ENCODE measurements at regions not wholly inside any gene's neighbourhood (a gene's known extent, or its start where the extent isn't known, plus 50 kb on each side); places are given as distances from the start of the nearest gene placed in this dataset.
"Not testable (repeated sequence)": the region's sequence is repeated elsewhere in the genome, so short reads cannot be mapped to it uniquely, and the experiment has no call there.

GRCh38 chrX:92098136-92098535 lies 319.0 kb downstream of the PCDH11X start:
- H3K9me3 ChIP-seq (ENCODE audit: insufficient read depth in 2 of 2, low read depth in 1 of 2, low read length in 1 of 2); H3K9ac ChIP-seq (replicated peaks in 1 of 4; ENCODE audit: extremely low read depth in 1 of 4, low read depth in 3 of 4, low read length in 3 of 4); POLR2A ChIA-PET (ENCODE audit: partially characterized antibody); H2BK20ac ChIP-seq (ENCODE audit: low read length); H3K14ac ChIP-seq (ENCODE audit: insufficient read length); H4K8ac ChIP-seq (ENCODE audit: extremely low read depth, insufficient read depth, low read length); H4K5ac ChIP-seq (ENCODE audit: insufficient read length, low read depth, low read length); H3K56ac ChIP-seq (replicated peaks; ENCODE audit: insufficient read length, low read depth, low read length); H4K20me1 ChIP-seq (replicated peaks in 1 of 2; ENCODE audit: control insufficient read depth in 1 of 2, insufficient read depth in 2 of 2, low read length in 2 of 2); H2BK120ac ChIP-seq (replicated peaks; ENCODE audit: low read depth, low read length); H4K91ac ChIP-seq (replicated peaks; ENCODE audit: insufficient read length, low read length); H3K79me2 ChIP-seq (ENCODE audit: control insufficient read depth in 1 of 2, insufficient read depth in 2 of 2, low read length in 2 of 2); H3K23ac ChIP-seq (ENCODE audit: insufficient read length); H2BK12ac ChIP-seq (ENCODE audit: low read depth, low read length); H3K4me1 ChIP-seq (replicated peaks in 1 of 4; ENCODE audit: control insufficient read depth in 3 of 4, insufficient read depth in 4 of 4, low read length in 3 of 4); H3K27ac ChIP-seq (ENCODE audit: low read depth, low read length); H3K23me2 ChIP-seq (ENCODE audit: low read depth, low read length); H2BK5ac ChIP-seq (ENCODE audit: low read depth, low read length); H3K18ac ChIP-seq (ENCODE audit: extremely low read depth, low read length); H2AFZ ChIP-seq (ENCODE audit: low read length); H2AK5ac ChIP-seq (ENCODE audit: low read depth, low read length); H3K79me1 ChIP-seq (ENCODE audit: low read depth, low read length); H3K4ac ChIP-seq (replicated peaks; ENCODE audit: insufficient read length, low read depth, low read length); H3K4me2 ChIP-seq (ENCODE audit: insufficient read depth in 1 of 2, low read depth in 2 of 2, low read length in 2 of 2); H3K4me3 ChIP-seq (ENCODE audit: extremely low read depth in 1 of 4, insufficient read depth in 2 of 4, low read depth in 3 of 4, low read length in 4 of 4); H2BK15ac ChIP-seq (ENCODE audit: low read length); CTCF ChIA-PET (ENCODE audit: partially characterized antibody); H3K27me3 ChIP-seq (replicated peaks in 1 of 4; ENCODE audit: control insufficient read depth in 3 of 4, extremely low read depth in 1 of 4, insufficient read depth in 3 of 4, low read length in 3 of 4); DNase-seq (ENCODE audit: low read depth in 1 of 2, low spot score in 2 of 2): not testable (repeated sequence)
- WGBS, 2 experiments (ENCODE audit: extremely low coverage in 1 of 2, insufficient coverage in 1 of 2, insufficient read length in 1 of 2, insufficient replicate concordance in 2 of 2, low coverage in 1 of 2, low lambda C conversion rate in 2 of 2, missing lambda C conversion rate in 1 of 2): 77% methylated on average over 2 of the region's 2 CpGs; no CpG with 5 or more reads in 1 of the 2 experiments
- H3K36me3 ChIP-seq (ENCODE audit: control insufficient read depth in 2 of 4, insufficient read depth in 4 of 4, low read length in 3 of 4): peaks cover 0 to 14% (median 6%) of the 10 kb centered on the region in 4 experiments; a peak in 4 of 8 replicates
- peak; percentile 85 for FAIRE-seq

Data from H1 (cell line).